A549 (cell line): ENCODE measurements at regions not wholly inside any gene's neighbourhood (a gene's known extent, or its start where the extent isn't known, plus 50 kb on each side); places are given as distances from the start of the nearest gene placed in this dataset.

Experiments
- ATAC-seq, 2 experiments: fragments of 200-7000 bp in 1 of 2; fragments of >200 bp in 1 of 2; cut with Nextera tagmentation in 1 of 2; cut with Tn5 transposase in 1 of 2; 3 replicates each; pipeline versions ENCODE4 v1.8.0 to v1.9.1; 2018 to 2020; ENCODE audit warnings: mild to moderate bottlenecking in 1 of 2, moderate library complexity in 1 of 2
- CTCF ChIA-PET: fragments of 300-600 bp; sonication (Branson Sonifier 250); formaldehyde crosslinking; extraction: SDS; loops from one replicate; lab custom pipeline; 2021; ENCODE audit warnings: antibody characterized with exemption, inconsistent platforms; lab: Yijun Ruan, JAX
- POLR2A ChIA-PET: fragments of 350-600 bp; formaldehyde crosslinking; extraction: SDS; loops from one replicate; lab custom pipeline; 2021; ENCODE audit warnings: antibody characterized with exemption, inconsistent platforms; lab: Yijun Ruan, JAX
- DNase-seq, 2 experiments: peaks; one replicate each; pipeline versions ENCODE4 v3.0.0 to v3.0.0-alpha.2; 2011 to 2016; ENCODE audit warnings: low read depth in 1 of 2, low spot score in 1 of 2
- FAIRE-seq: peaks from 2 replicates; lab custom pipeline; 2011; peaks lifted over from hg19 to GRCh38; lab: Jason Lieb, UNC
- H3K27ac ChIP-seq, 2 experiments: fragments of >200 bp; sonication (Bioruptor Twin); formaldehyde crosslinking; 3 replicates each; pipeline ENCODE4 v1.5.1; 2016 to 2017
- H3K4me1 ChIP-seq: fragments of >200 bp; sonication (Bioruptor Twin); formaldehyde crosslinking; 3 replicates; pipeline ENCODE4 v1.6.1; 2016
- H3K4me2 ChIP-seq: fragments of >200 bp; sonication (Bioruptor Twin); formaldehyde crosslinking; 3 replicates; pipeline ENCODE4 v1.6.1; 2016
- H3K4me3 ChIP-seq: fragments of >200 bp; sonication (Bioruptor Twin); formaldehyde crosslinking; 3 replicates; pipeline ENCODE4 v1.5.1; 2016
- H3K9me3 ChIP-seq: fragments of >200 bp; sonication (Bioruptor Twin); formaldehyde crosslinking; 3 replicates; pipeline ENCODE4 v1.6.1; 2016
- BCL3 ChIP-seq: fragments of >200 bp; sonication (Bioruptor Twin); formaldehyde crosslinking; IDR thresholded peaks from 3 replicates; pipeline ENCODE4 v1.6.1; 2016
- CBX2 ChIP-seq: fragments of 200-600 bp; sonication (generic); IDR thresholded peaks from 2 replicates; pipeline ENCODE4 v1.6.1; 2016; ENCODE audit warnings: low read depth, mild to moderate bottlenecking, borderline replicate concordance
- CEBPB ChIP-seq, 2 experiments: fragments of >200 bp in 1 of 2; sonication (Bioruptor Twin) in 1 of 2; formaldehyde crosslinking in 1 of 2; IDR thresholded peaks; 2 replicates each; pipeline ENCODE4 v1.6.1; 2012 to 2016
- CHD4 ChIP-seq: fragments of 200-600 bp; sonication (generic); IDR thresholded peaks from 2 replicates; pipeline ENCODE4 v1.6.1; 2016; ENCODE audit warnings: antibody characterized with exemption, mild to moderate bottlenecking, borderline replicate concordance
- E2F6 ChIP-seq: IDR thresholded peaks from 2 replicates; pipeline ENCODE4 v1.6.1; 2012; ENCODE audit warnings: low read depth, borderline replicate concordance
- HEYL ChIP-seq: fragments of 250-450 bp; sonication (Bioruptor Pico); IDR thresholded peaks from 2 replicates; pipeline ENCODE4 v1.8.0; 2021; ENCODE audit warnings: mild to moderate bottlenecking, moderate library complexity
- JUN ChIP-seq, 2 experiments: fragments of >200 bp; sonication (Bioruptor Twin); formaldehyde crosslinking; IDR thresholded peaks; 2 replicates in 1 of 2; 3 replicates in 1 of 2; pipeline ENCODE4 v1.6.1; 2016 to 2017
- MAX ChIP-seq: IDR thresholded peaks from 2 replicates; pipeline ENCODE4 v1.6.1; 2012
- MYC ChIP-seq: IDR thresholded peaks from 2 replicates; pipeline ENCODE4 v1.6.1; 2012; ENCODE audit warnings: mild to moderate bottlenecking, inconsistent platforms, low read length, improper control_type of control experiment, borderline replicate concordance
- NR3C1 ChIP-seq: fragments of >200 bp; sonication (Bioruptor Twin); formaldehyde crosslinking; IDR thresholded peaks from 3 replicates; pipeline ENCODE4 v1.6.1; 2017
- PBX3 ChIP-seq: IDR thresholded peaks from 2 replicates; pipeline ENCODE4 v1.6.1; 2012
- PHF8 ChIP-seq: fragments of 200-600 bp; sonication (generic); IDR thresholded peaks from 2 replicates; pipeline ENCODE4 v1.6.1; 2016; ENCODE audit warnings: low read depth, mild to moderate bottlenecking, antibody characterized with exemption, moderate library complexity, borderline replicate concordance
- POLR2AphosphoS2 ChIP-seq: conservative IDR thresholded peaks from 2 replicates; pipeline ENCODE4 v1.6.1; 2012; ENCODE audit warnings: low read length, improper control_type of control experiment, inconsistent platforms
- RNF2 ChIP-seq: fragments of 200-600 bp; sonication (generic); IDR thresholded peaks from 2 replicates; pipeline ENCODE4 v1.6.1; 2016; ENCODE audit warnings: low read depth, mild to moderate bottlenecking, antibody characterized with exemption, moderate library complexity, borderline replicate concordance
- SMC3 ChIP-seq: fragments of >200 bp; sonication (Bioruptor Twin); formaldehyde crosslinking; IDR thresholded peaks from 3 replicates; pipeline ENCODE4 v1.6.1; 2018; ENCODE audit warnings: inconsistent platforms
- SREBF2 ChIP-seq: fragments of 450-650 bp; IDR thresholded peaks from 2 replicates; pipeline ENCODE4 v1.6.1; 2014; ENCODE audit warnings: mild to moderate bottlenecking, moderate library complexity
- ZNF302 ChIP-seq: fragments of 250-450 bp; sonication (Bioruptor Pico); IDR thresholded peaks from 2 replicates; pipeline ENCODE4 v1.9.0; 2021; ENCODE audit warnings: inconsistent platforms, mild to moderate bottlenecking, moderate library complexity
- ZSCAN20 ChIP-seq: fragments of 250-450 bp; sonication (Bioruptor Pico); IDR thresholded peaks from 2 replicates; pipeline ENCODE4 v1.8.0; 2022; ENCODE audit warnings: mild to moderate bottlenecking, moderate library complexity
- WGBS: methylation state at CpG from one replicate; pipeline ENCODE4 v1.1.6; 2017; ENCODE audit errors: missing lambda C conversion rate; 5-methylcytosine and 5-hydroxymethylcytosine counted together

- no peak overlapping the region for H3K4me3 ChIP-seq
- WGBS: 0% methylated on average over 4 of the region's 4 CpGs
- no peak overlapping the region for H3K4me2 ChIP-seq
- FAIRE-seq: no peak
- POLR2A ChIA-PET: no interaction called here
- no peak for TF ChIP-seq SMC3
- TF ChIP-seq RNF2: no peak
- H3K4me1 ChIP-seq: no peaks in the 10 kb centered on the region
- H3K9me3 ChIP-seq: no peaks in the 10 kb centered on the region
- H3K27ac ChIP-seq: no peak overlapping the region
- ATAC-seq: no peak
- DNase-seq: no peak
- CTCF ChIA-PET: no interaction called here
Measured at GRCh38 chr21:19981938-19982337, 1016.3 kb upstream of the NCAM2 start.

GRCh38 chr21:19986396-19986795 is 1011.8 kb upstream of the NCAM2 start:
- no peak overlapping the region for H3K4me3 ChIP-seq
- no peak for TF ChIP-seq CBX2
- TF ChIP-seq ZSCAN20 (CRISPR knock-in tag): no peak
- no peak for TF ChIP-seq NR3C1
- no peak for TF ChIP-seq BCL3
- no peak for TF ChIP-seq CEBPB (IDR thresholded peaks at IDR 0.05)
- no peak for TF ChIP-seq PBX3
- TF ChIP-seq E2F6: no peak
- TF ChIP-seq RNF2: no peak
- no peak for TF ChIP-seq PHF8
- no peak for TF ChIP-seq ZNF302 (CRISPR knock-in tag)
- no peak for TF ChIP-seq JUN (IDR thresholded peaks at IDR 0.05)
- no peak for TF ChIP-seq POLR2AphosphoS2
- no peak for TF ChIP-seq HEYL (CRISPR knock-in tag)
- DNase-seq: no peak
- H3K4me1 ChIP-seq: no peaks in the 10 kb centered on the region
- ATAC-seq: no peak
- H3K27ac ChIP-seq: no peak overlapping the region
- POLR2A ChIA-PET: no interaction called here
- CTCF ChIA-PET: interaction anchor here (0.6 kb wide), 1 partner anchor 135 kb away, joined by 3 read pairs; no protein-coding TSS in a partner anchor
- no peaks in the 10 kb centered on the region for H3K9me3 ChIP-seq
- no peak overlapping the region for H3K4me2 ChIP-seq
- WGBS: 4% methylated on average over 2 of the region's 2 CpGs
- FAIRE-seq: no peak

GRCh38 chr21:19987671-19988070 is 1010.5 kb upstream of the NCAM2 start:
- CTCF ChIA-PET: no interaction called here
- 9% methylated on average over 4 of the region's 4 CpGs for WGBS
- DNase-seq (no peak), ATAC-seq (no peak), FAIRE-seq (no peak)
- Histone ChIP-seq H3K9me3 (no peaks in the 10 kb centered on the region), H3K4me3 (no peak overlapping the region), H3K4me1 (no peaks in the 10 kb centered on the region), H3K27ac (no peak overlapping the region)
- no peak for TF ChIP-seq MAX
- no peak for TF ChIP-seq MYC
- no peak for TF ChIP-seq E2F6
- TF ChIP-seq CHD4: no peak
- TF ChIP-seq RNF2: no peak
- no peak for TF ChIP-seq BCL3
- TF ChIP-seq SREBF2: no peak
- TF ChIP-seq, all 56 proteins: peak for 0
- no peak overlapping the region for H3K4me2 ChIP-seq
- POLR2A ChIA-PET: no interaction called here
